A673 (cell line): ENCODE measurements at regions not wholly inside any gene's neighbourhood (a gene's known extent, or its start where the extent isn't known, plus 50 kb on each side); places are given as distances from the start of the nearest gene placed in this dataset.

Source experiments
- CTCF ChIP-seq: fragments of 300-800, 200-600 bp; sonication (generic); conservative IDR thresholded peaks from 2 replicates; pipeline ENCODE4 v1.5.1; 2017; ENCODE audit warnings: low read depth, mild to moderate bottlenecking, antibody characterized with exemption, low read length, moderate library complexity, mixed read lengths
- EZH2 ChIP-seq: fragments of 200-600 bp; sonication (generic); IDR thresholded peaks from 2 replicates; pipeline ENCODE4 v1.6.1; 2017; ENCODE audit warnings: borderline replicate concordance, low read depth, mild to moderate bottlenecking, mixed read lengths, antibody characterized with exemption, low read length; ENCODE audit not compliant: poor library complexity, severe bottlenecking

GRCh38 chr1:213418268-213419071 lies 367.4 kb downstream of the RPS6KC1 start:
- TF ChIP-seq CTCF: no peak
- TF ChIP-seq EZH2: no peak
